Mesothelial cell of epicardium (in vitro differentiated cells): ENCODE measurements at regions not wholly inside any gene's neighbourhood (a gene's known extent, or its start where the extent isn't known, plus 50 kb on each side); places are given as distances from the start of the nearest gene placed in this dataset.

ENCODE experiments used
- DNase-seq, 2 experiments: peaks; one replicate each; pipeline ENCODE4 v3.0.0; 2021; ENCODE audit warnings: low spot score in 2 of 2; ENCODE audit not compliant: unreplicated experiment in 2 of 2
- H3K27ac Mint-ChIP-seq: 2 replicates; pipeline ENCODE4 v1.8.0; 2021; ENCODE audit warnings: mixed read lengths
- H3K27me3 Mint-ChIP-seq: 2 replicates; pipeline ENCODE4 v1.8.0; 2021; ENCODE audit warnings: low read depth, mixed read lengths
- H3K36me3 Mint-ChIP-seq: 2 replicates; pipeline ENCODE4 v1.8.0; 2021; ENCODE audit warnings: mixed read lengths
- H3K4me1 Mint-ChIP-seq: 2 replicates; pipeline ENCODE4 v1.8.0; 2021; ENCODE audit warnings: mixed read lengths
- H3K4me3 Mint-ChIP-seq: 2 replicates; pipeline ENCODE4 v1.8.0; 2021; ENCODE audit warnings: mild to moderate bottlenecking, moderate library complexity, mixed read lengths
- H3K9me3 Mint-ChIP-seq: 2 replicates; pipeline ENCODE4 v1.8.0; 2021; ENCODE audit warnings: mixed read lengths
- TF ChIP-seq, protein P1 (sequence below): fragments of 200-600 bp; sonication (generic); IDR thresholded peaks from one replicate; pipeline ENCODE4 v1.5.0; 2021; ENCODE audit warnings: antibody characterized with exemption; ENCODE audit not compliant: unreplicated experiment

GRCh38 chr12:116411977-116412376 is 134.5 kb upstream of the MED13L start:
- DNase-seq = no peak
- H3K27me3 Mint-ChIP-seq = no peaks in the 10 kb centered on the region
- no peaks in the 10 kb centered on the region for H3K9me3 Mint-ChIP-seq
- H3K4me1 Mint-ChIP-seq = peaks cover 13% of the 10 kb centered on the region
- H3K27ac Mint-ChIP-seq = peak overlapping the region; percentile 36
- TF ChIP-seq, protein P1, sequence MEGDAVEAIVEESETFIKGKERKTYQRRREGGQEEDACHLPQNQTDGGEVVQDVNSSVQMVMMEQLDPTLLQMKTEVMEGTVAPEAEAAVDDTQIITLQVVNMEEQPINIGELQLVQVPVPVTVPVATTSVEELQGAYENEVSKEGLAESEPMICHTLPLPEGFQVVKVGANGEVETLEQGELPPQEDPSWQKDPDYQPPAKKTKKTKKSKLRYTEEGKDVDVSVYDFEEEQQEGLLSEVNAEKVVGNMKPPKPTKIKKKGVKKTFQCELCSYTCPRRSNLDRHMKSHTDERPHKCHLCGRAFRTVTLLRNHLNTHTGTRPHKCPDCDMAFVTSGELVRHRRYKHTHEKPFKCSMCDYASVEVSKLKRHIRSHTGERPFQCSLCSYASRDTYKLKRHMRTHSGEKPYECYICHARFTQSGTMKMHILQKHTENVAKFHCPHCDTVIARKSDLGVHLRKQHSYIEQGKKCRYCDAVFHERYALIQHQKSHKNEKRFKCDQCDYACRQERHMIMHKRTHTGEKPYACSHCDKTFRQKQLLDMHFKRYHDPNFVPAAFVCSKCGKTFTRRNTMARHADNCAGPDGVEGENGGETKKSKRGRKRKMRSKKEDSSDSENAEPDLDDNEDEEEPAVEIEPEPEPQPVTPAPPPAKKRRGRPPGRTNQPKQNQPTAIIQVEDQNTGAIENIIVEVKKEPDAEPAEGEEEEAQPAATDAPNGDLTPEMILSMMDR = no peak
- no peak overlapping the region for H3K4me3 Mint-ChIP-seq
- H3K36me3 Mint-ChIP-seq = no peaks in the 10 kb centered on the region

- Mint-ChIP-seq H3K9me3 (no peaks in the 10 kb centered on the region), H3K27me3 (no peaks in the 10 kb centered on the region), H3K27ac (no peak overlapping the region), H3K36me3 (no peaks in the 10 kb centered on the region), H3K4me3 (no peak overlapping the region), H3K4me1 (peaks cover 7% of the 10 kb centered on the region)
- TF ChIP-seq, protein P1 = no peak
- DNase-seq = no peak
Measured at GRCh38 chr12:116414891-116415290, 137.4 kb upstream of the MED13L start.

DNA sequence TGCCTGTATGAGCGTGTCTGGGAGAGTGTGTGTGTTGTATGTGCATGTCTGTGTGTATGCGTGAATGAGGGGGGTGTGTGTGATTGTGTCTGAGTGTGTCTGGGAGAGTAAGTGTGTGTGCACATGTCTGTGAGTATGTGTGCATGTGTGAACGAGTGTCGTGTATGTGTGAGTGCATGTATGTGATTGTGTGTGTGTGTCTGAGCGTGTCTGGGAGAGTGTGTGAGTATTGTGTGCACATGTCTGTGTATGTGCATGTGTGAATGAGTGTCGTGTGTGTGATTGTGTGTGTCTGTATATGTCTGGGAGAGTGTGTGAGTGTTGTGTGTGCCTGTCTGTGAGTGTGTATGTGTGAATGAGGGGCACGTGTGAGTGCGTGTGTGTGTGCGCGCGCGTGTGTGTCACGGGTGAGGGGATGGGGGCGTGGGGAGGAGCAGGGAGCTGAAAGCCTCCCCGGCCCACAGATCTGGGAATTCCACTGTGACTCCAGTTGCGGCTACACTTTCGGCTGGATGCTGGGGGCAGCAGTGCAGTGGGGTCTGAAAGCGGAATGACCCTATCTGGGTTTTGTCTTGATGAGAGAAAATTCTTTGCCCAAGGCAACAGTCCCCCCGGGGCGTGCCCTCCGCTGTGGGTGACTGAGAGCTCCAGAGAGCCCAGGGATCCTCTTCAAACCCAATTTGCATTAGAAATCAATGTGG is 138.1 kb upstream of the MED13L start:
- no peaks in the 10 kb centered on the region for H3K27me3 Mint-ChIP-seq
- no peaks in the 10 kb centered on the region for H3K9me3 Mint-ChIP-seq
- TF ChIP-seq, protein P1 = no peak
- no peaks in the 10 kb centered on the region for H3K36me3 Mint-ChIP-seq
- no peak for DNase-seq
- peaks cover 6% of the 10 kb centered on the region for H3K4me1 Mint-ChIP-seq
- H3K27ac Mint-ChIP-seq = no peak overlapping the region
- H3K4me3 Mint-ChIP-seq = no peak overlapping the region

DNA sequence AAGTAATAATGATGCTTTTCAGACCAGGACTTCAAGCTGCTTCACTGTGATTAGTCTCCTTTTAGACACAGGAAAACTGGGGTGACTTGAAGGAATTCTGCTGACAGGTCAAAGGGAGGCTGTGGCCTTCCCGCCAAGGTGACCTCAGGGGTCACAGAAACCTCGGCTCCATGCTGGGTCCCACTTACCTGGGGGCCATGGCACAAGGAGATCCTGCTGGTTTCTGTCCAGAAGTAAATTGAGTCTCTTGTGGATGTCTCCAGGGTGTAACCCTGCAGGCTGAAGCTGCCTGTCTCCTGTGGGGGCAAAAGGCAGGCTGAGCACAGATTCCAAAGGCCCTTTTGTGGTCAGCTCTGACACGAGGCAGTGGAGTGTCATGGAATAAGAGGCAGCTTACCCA is 138.7 kb upstream of the MED13L start:
- TF ChIP-seq, protein P1 = no peak
- Mint-ChIP-seq H3K27ac (no peak overlapping the region), H3K4me3 (no peak overlapping the region), H3K27me3 (no peaks in the 10 kb centered on the region), H3K36me3 (no peaks in the 10 kb centered on the region), H3K9me3 (no peaks in the 10 kb centered on the region), H3K4me1 (peaks cover 5% of the 10 kb centered on the region)
- no peak for DNase-seq

- Mint-ChIP-seq H3K27ac (no peak overlapping the region), H3K27me3 (no peaks in the 10 kb centered on the region), H3K4me1 (peaks cover 12% of the 10 kb centered on the region), H3K4me3 (no peak overlapping the region), H3K36me3 (no peaks in the 10 kb centered on the region), H3K9me3 (peaks cover 6% of the 10 kb centered on the region)
- TF ChIP-seq, protein P1 = no peak
- DNase-seq = no peak
Measured at GRCh38 chr12:116418551-116418950, 140.6 kb upstream of the MAP1LC3B2 start.
